ENCODE measurements at regions not wholly inside any gene's neighbourhood (a gene's known extent, or its start where the extent isn't known, plus 50 kb on each side); places are given as distances from the start of the nearest gene placed in this dataset.
"Not testable (repeated sequence)": the region's sequence is repeated elsewhere in the genome, so short reads cannot be mapped to it uniquely, and the experiment has no call there.

- DNase-seq = no peak
Measured at GRCh38 chr13:64263285-64263684, 2847.6 kb upstream of the PCDH20 start.

GRCh38 chr13:64256751-64257150, 2841.1 kb upstream of the PCDH20 start:
- DNase-seq = no peak

GRCh38 chr13:64255988-64256387, 2840.3 kb upstream of the PCDH20 start:
- no peak for DNase-seq

- no peak for DNase-seq
Measured at GRCh38 chr13:64248371-64249065, 2832.9 kb upstream of the PCDH20 start.

GRCh38 chr13:64239372-64239771, 2823.7 kb upstream of the PCDH20 start:
- DNase-seq = no peak

- DNase-seq = no peak
Measured at GRCh38 chr13:64234255-64234654, 2818.6 kb upstream of the PCDH20 start.

GRCh38 chr13:64223016-64223415, 2807.4 kb upstream of the PCDH20 start:
- DNase-seq = no peak

- no peak for DNase-seq
Measured at GRCh38 chr13:64206430-64207225, 2791.0 kb upstream of the PCDH20 start.

- no peak for DNase-seq
Measured at GRCh38 chr13:64202517-64202916, 2786.9 kb upstream of the PCDH20 start.

GRCh38 chr13:64197232-64197631, 2781.6 kb upstream of the PCDH20 start:
- DNase-seq = no peak

GRCh38 chr13:64186503-64187250, 2771.0 kb upstream of the PCDH20 start:
- DNase-seq = no peak

GRCh38 chr13:64186071-64186470, 2770.4 kb upstream of the PCDH20 start:
- DNase-seq = no peak

- no peak for DNase-seq
Measured at GRCh38 chr13:64180756-64181155, 2765.1 kb upstream of the PCDH20 start.

- no peak for DNase-seq
Measured at GRCh38 chr13:64165826-64166225, 2750.2 kb upstream of the PCDH20 start.

GRCh38 chr13:64164435-64164834, 2748.8 kb upstream of the PCDH20 start:
- DNase-seq = peak in 1 of 5 donors; percentile 11

- no peak for DNase-seq
Measured at GRCh38 chr13:64160479-64160878, 2744.8 kb upstream of the PCDH20 start.

GRCh38 chr13:64158908-64159307, 2743.3 kb upstream of the PCDH20 start:
- no peak for DNase-seq

- DNase-seq = no peak
Measured at GRCh38 chr13:64154514-64154913, 2738.9 kb upstream of the PCDH20 start.

GRCh38 chr13:64130600-64130999, 2715.0 kb upstream of the PCDH20 start:
- DNase-seq = no peak

- DNase-seq = no peak
Measured at GRCh38 chr13:64130171-64130570, 2714.5 kb upstream of the PCDH20 start.

GRCh38 chr13:64127856-64128255, 2712.2 kb upstream of the PCDH20 start:
- no peak for DNase-seq

GRCh38 chr13:64127192-64127591, 2711.5 kb upstream of the PCDH20 start:
- DNase-seq = no peak

GRCh38 chr13:64121023-64121709, 2705.5 kb upstream of the PCDH20 start:
- not testable (repeated sequence) for DNase-seq

Data from T-helper 1 cell (primary cell).